H1 (cell line): ENCODE measurements at regions not wholly inside any gene's neighbourhood (a gene's known extent, or its start where the extent isn't known, plus 50 kb on each side); places are given as distances from the start of the nearest gene placed in this dataset.

ENCODE experiments used
- CBX5 ChIP-seq: fragments of 300-800, 300-1000 bp; sonication (generic); IDR thresholded peaks from 2 replicates; pipeline ENCODE4 v1.7.1; 2016; ENCODE audit warnings: antibody characterized with exemption, low read length, low read depth
- CHD7 ChIP-seq: fragments of 300-600 bp; sonication (generic); IDR thresholded peaks from 2 replicates; pipeline ENCODE4 v1.7.1; 2012; ENCODE audit warnings: low read length, moderate library complexity, mild to moderate bottlenecking, inconsistent platforms; ENCODE audit not compliant: insufficient replicate concordance
- CTCF ChIP-seq, 3 experiments: IDR thresholded peaks; 1 replicate in 2 of 3; 2 replicates in 1 of 3; pipeline versions ENCODE4 v1.5.1 to v1.6.1; 2011; ENCODE audit warnings: low read length in 3 of 3, mild to moderate bottlenecking in 3 of 3, inconsistent platforms in 2 of 3, low read depth in 1 of 3, moderate library complexity in 1 of 3; ENCODE audit not compliant: insufficient read depth in 1 of 3; ENCODE audit errors: control extremely low read depth in 1 of 3
- EP300 ChIP-seq, 2 experiments: IDR thresholded peaks; 1 replicate in 1 of 2; 2 replicates in 1 of 2; pipeline ENCODE4 v1.6.1; 2011 to 2012; ENCODE audit warnings: low read depth in 2 of 2, low read length in 2 of 2, mild to moderate bottlenecking in 2 of 2, borderline replicate concordance in 1 of 2, inconsistent platforms in 1 of 2, moderate library complexity in 1 of 2
- KDM5A ChIP-seq: fragments of 200-600 bp; IDR thresholded peaks from 2 replicates; pipeline ENCODE4 v1.7.1; 2012; ENCODE audit warnings: mild to moderate bottlenecking, low read length, inconsistent platforms, mixed read lengths
- SP2 ChIP-seq: IDR thresholded peaks from 2 replicates; pipeline ENCODE4 v1.6.1; 2012; ENCODE audit warnings: mild to moderate bottlenecking, low read length, inconsistent platforms
- SUZ12 ChIP-seq: fragments of 200-600 bp; sonication (generic); IDR thresholded peaks from 2 replicates; pipeline ENCODE4 v1.6.1; 2012; ENCODE audit warnings: mild to moderate bottlenecking, inconsistent platforms, low read length, moderate library complexity, mixed read lengths

- no peak for TF ChIP-seq CHD7
- no peak for TF ChIP-seq CBX5
- no peak for TF ChIP-seq SUZ12
- no peak for TF ChIP-seq EP300 (IDR thresholded peaks at IDR 0.05; ENCODE audit: borderline replicate concordance in 1 of 2, low read depth in 2 of 2, low read length in 2 of 2)
- TF ChIP-seq CTCF (IDR thresholded peaks at IDR 0.05; ENCODE audit: control extremely low read depth in 1 of 3, insufficient read depth in 1 of 3, low read depth in 1 of 3, low read length in 3 of 3): no peak
- no peak for TF ChIP-seq KDM5A
- no peak for TF ChIP-seq SP2
- TF ChIP-seq, all 59 proteins: peak for 0
Observed at GRCh38 chr21:35561116-35561515, 499.2 kb downstream of the SETD4 start (continued).
